ENCODE measurements at regions not wholly inside any gene's neighbourhood (a gene's known extent, or its start where the extent isn't known, plus 50 kb on each side); places are given as distances from the start of the nearest gene placed in this dataset.

DNA sequence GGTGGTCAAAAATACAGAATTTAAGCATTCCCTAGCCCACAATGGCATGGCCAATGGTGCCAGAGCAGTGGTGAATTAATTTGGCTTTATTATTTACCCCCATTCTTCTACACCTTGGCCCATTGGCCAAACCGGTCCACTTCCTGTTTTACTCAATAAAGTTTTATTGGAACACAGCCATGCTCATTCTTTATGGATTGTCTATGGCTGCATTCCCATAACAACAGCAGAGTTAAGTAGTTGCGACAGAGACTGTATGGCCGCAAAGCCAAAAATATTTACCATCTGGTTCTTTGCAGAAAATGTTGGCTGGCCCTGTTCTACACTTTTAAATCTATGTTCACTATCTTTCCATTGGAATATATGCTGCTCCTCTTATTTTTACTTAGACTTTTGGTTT lies 130.3 kb upstream of the CCDC68 start:
- TF ChIP-seq POLR2A (IDR thresholded peaks at IDR 0.05; ENCODE audit: low read depth, low read length) (no peak), TAF1 (IDR thresholded peaks at IDR 0.05; ENCODE audit: borderline replicate concordance, low read depth, low read length) (no peak), POLR2AphosphoS5 (IDR thresholded peaks at IDR 0.05; ENCODE audit: low read depth, low read length) (no peak)
- no peak for FAIRE-seq
- no peak for DNase-seq (ENCODE audit: insufficient read length)

DNA sequence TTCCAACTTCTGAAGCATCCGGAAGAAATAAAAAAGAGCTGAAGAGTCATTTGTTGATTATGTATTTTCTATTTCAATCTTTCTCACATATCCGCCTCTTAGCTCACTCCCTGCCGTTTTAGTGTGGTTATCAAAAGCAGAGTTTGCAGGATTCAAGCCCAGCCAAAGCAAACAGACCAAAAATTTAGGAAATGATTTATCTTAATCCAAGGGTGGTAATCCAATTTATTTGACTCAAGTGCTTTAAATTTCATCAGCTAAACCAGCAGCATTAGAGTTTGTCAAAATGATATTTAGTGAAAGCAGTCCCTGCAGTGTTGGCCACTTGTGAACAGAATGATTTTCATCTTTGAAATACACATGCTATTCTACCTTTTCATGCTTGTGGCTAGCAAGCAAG lies 129.3 kb upstream of the CCDC68 start:
- no peak for DNase-seq (ENCODE audit: insufficient read length)
- no peak for FAIRE-seq
- TF ChIP-seq POLR2A (IDR thresholded peaks at IDR 0.05; ENCODE audit: low read depth, low read length) = no peak
- TF ChIP-seq POLR2AphosphoS5 (IDR thresholded peaks at IDR 0.05; ENCODE audit: low read depth, low read length) = no peak
- TF ChIP-seq TAF1 (IDR thresholded peaks at IDR 0.05; ENCODE audit: borderline replicate concordance, low read depth, low read length) = no peak

DNA sequence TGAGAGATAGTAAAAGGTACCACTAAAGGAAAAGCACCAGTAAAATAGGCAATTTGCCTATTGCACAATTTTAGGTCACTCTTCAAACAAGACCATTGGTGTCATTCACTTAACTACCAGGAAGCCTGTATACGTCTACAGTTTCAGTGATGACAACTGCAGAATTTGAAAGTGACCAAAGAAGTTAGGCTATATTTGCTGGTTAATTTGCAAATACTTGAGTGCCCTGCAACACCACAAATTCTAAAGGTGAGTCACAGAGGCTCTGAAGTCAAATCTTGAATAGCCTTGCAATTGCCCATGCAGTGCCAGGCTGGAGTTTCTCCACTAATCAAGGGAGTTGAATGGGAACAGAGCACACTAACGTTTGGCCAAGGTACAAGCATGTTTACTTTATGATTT lies 128.7 kb upstream of the CCDC68 start:
- peak; percentile 48 for FAIRE-seq
- DNase-seq (ENCODE audit: insufficient read length) = no peak
- no peak for TF ChIP-seq POLR2AphosphoS5 (IDR thresholded peaks at IDR 0.05; ENCODE audit: low read depth, low read length)
- no peak for TF ChIP-seq POLR2A (IDR thresholded peaks at IDR 0.05; ENCODE audit: low read depth, low read length)
- TF ChIP-seq TAF1 (IDR thresholded peaks at IDR 0.05; ENCODE audit: borderline replicate concordance, low read depth, low read length) = no peak

DNA sequence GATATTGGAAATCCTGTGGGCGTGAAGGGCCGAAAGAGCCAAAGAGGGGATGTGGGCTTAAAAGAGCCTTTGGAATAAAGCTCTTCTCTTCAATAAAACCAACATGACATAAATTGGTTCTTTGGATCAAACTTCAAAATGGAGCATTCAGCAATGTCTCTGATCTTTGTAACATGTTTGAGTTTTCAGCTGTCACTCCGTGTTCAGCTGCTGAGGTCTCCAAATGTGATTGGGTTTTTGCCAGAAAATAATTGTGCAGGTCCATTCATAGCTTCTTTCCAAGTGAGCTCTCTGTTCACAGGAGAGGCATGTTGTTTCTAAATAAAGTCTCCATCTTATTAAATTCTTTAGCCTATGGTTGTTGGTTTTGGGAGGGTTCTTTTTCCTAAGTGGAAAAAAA lies 127.6 kb upstream of the CCDC68 start:
- TF ChIP-seq POLR2A (IDR thresholded peaks at IDR 0.05; ENCODE audit: low read depth, low read length) (no peak), POLR2AphosphoS5 (IDR thresholded peaks at IDR 0.05; ENCODE audit: low read depth, low read length) (no peak), TAF1 (IDR thresholded peaks at IDR 0.05; ENCODE audit: borderline replicate concordance, low read depth, low read length) (no peak)
- DNase-seq (ENCODE audit: insufficient read length) (no peak), FAIRE-seq (no peak)

DNA sequence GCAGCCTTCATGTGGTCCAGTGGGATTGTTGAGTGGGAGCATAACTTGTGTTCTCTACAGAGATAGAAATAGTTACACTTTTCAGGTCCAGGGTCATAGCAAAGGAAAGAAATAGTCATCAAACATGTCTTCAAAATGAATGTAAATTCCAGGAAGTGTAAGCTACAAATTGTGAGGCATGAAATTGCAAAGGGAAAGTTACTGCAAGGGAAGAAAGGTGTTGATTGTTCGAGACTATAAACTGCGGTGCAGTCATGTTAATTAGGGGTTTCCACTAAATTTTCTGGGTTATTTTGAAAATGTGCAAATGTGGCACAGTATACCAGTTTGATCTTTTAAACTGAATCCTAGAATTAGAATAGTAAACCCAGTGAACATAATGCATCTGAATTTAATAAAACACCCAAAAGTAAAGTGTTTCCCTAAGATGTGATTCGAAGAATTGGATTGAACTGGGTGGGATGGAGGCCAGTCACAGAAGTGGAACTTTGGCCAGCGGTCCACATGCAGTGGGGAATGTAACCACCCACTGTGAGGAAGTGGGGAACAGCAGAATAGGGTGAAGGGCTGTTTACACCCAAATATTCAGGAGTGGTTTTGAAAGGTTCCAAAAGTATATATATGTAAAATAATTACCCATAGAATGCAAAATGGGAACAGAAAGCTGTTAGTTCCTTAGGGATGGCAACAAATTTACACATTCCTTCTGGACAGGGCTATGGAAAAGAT lies 126.5 kb upstream of the CCDC68 start:
- no peak for TF ChIP-seq POLR2A (IDR thresholded peaks at IDR 0.05; ENCODE audit: low read depth, low read length)
- no peak for TF ChIP-seq POLR2AphosphoS5 (IDR thresholded peaks at IDR 0.05; ENCODE audit: low read depth, low read length)
- TF ChIP-seq TAF1 (IDR thresholded peaks at IDR 0.05; ENCODE audit: borderline replicate concordance, low read depth, low read length) = no peak
- peak; percentile 27 for FAIRE-seq
- DNase-seq (ENCODE audit: insufficient read length) = no peak

DNA sequence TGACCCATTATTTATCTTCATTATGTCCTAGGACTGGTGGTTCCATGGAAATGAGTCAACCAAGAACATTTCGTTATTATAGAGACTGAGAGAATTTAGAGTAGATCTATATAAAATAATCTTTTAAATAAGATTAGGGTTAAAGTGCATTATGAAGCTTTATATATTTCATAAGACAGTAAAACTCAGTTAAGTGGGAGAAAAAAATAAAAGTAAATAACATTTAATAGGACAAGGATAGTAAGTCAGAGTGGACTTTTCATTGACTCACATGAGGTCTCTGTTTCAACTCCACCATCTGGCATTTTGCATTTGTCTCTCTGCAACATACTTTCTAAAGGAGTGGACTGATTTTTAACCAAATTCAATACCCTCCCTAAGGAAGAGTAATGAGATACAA lies 125.3 kb upstream of the CCDC68 start:
- FAIRE-seq (no peak), DNase-seq (ENCODE audit: insufficient read length) (no peak)
- no peak for TF ChIP-seq POLR2AphosphoS5 (IDR thresholded peaks at IDR 0.05; ENCODE audit: low read depth, low read length)
- TF ChIP-seq POLR2A (IDR thresholded peaks at IDR 0.05; ENCODE audit: low read depth, low read length) = no peak
- TF ChIP-seq TAF1 (IDR thresholded peaks at IDR 0.05; ENCODE audit: borderline replicate concordance, low read depth, low read length) = no peak

DNA sequence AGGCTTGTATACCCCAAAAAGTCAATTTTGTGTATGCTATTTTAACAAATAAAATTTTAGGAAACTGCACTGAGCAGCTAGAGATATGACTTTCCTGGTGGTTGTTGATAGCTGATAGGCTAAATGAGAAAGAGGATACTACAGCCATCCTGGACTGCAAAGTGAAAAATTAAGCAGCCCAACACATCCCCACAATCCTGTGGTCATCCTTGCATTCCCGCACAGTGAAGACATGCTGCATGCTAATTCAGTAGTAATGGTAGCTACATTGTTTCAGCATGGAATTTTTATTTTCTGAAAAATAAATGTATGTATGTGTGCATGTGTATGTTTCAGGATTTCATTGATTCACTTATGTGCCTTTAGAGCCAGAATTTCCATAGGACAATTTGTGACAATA lies 124.2 kb upstream of the CCDC68 start:
- no peak for TF ChIP-seq POLR2A (IDR thresholded peaks at IDR 0.05; ENCODE audit: low read depth, low read length)
- no peak for TF ChIP-seq POLR2AphosphoS5 (IDR thresholded peaks at IDR 0.05; ENCODE audit: low read depth, low read length)
- no peak for TF ChIP-seq TAF1 (IDR thresholded peaks at IDR 0.05; ENCODE audit: borderline replicate concordance, low read depth, low read length)
- no peak for FAIRE-seq
- no peak for DNase-seq (ENCODE audit: insufficient read length)

DNA sequence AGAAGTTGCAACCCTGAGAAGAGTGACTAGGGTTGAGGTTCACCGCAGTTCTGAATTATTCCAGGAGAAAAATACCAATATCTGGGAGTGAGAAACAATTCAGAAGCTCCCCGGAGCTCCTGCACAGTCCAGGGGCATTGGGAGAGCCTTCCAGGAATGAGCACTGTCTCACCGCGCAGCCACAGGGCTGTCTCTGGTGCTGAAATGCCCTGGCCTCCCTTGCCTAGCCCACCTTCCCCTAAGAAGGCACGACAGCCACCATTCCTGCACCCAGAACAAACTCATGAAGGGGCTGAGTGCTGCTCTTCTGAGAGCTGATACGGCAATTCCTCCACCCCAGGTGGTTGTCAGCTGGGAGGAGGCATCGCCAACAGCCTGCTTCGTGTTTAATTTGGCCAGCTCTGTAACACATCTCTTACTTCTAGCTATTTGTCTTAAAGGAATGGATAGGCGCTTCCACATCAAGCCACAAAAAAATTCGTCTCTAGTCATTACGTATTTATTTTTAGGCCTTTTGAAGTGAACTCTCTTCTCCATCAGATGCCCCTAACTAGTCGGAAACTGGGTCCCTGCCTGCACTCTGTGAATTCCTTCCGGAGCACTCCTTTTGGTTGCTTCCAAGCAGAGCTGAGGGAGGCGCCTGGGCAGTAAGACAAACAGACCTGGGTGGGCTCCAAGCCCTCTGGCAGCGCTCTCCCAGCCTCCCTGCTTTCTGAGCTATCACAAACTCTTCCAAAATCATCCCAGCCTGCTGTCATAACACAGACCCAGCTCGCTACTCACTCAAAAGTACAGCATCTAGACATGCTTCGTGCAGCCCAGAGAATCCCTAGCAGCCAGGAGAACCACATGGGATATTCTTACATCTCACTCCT lies 120.5 kb upstream of the CCDC68 start:
- TF ChIP-seq TAF1 (IDR thresholded peaks at IDR 0.05; ENCODE audit: borderline replicate concordance, low read depth, low read length) (no peak), POLR2AphosphoS5 (IDR thresholded peaks at IDR 0.05; ENCODE audit: low read depth, low read length) (no peak), POLR2A (IDR thresholded peaks at IDR 0.05; ENCODE audit: low read depth, low read length) (no peak)
- FAIRE-seq (no peak), DNase-seq (ENCODE audit: insufficient read length) (no peak)

DNA sequence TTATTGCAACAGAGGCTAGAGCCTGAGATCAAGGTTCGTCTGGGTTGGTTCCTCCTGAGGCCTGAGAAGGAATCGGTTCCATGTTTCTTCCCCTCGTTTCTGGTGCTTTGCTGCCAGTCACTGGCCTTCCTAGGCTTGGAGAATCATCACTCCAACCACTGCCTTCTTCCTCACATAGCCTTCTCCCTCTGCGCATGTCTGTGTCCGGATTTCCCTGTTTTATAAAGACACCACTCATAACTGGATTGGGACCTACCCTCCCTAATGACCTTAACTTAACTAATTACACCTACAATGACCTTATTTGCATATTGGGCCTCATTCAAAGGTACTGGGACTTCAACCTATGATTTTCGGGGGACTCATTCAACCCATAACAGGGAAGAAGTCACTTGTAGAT lies 119.8 kb upstream of the CCDC68 start:
- TF ChIP-seq POLR2AphosphoS5 (IDR thresholded peaks at IDR 0.05; ENCODE audit: low read depth, low read length) (no peak), TAF1 (IDR thresholded peaks at IDR 0.05; ENCODE audit: borderline replicate concordance, low read depth, low read length) (no peak), POLR2A (IDR thresholded peaks at IDR 0.05; ENCODE audit: low read depth, low read length) (no peak)
- FAIRE-seq = no peak
- DNase-seq (ENCODE audit: insufficient read length) = no peak

DNA sequence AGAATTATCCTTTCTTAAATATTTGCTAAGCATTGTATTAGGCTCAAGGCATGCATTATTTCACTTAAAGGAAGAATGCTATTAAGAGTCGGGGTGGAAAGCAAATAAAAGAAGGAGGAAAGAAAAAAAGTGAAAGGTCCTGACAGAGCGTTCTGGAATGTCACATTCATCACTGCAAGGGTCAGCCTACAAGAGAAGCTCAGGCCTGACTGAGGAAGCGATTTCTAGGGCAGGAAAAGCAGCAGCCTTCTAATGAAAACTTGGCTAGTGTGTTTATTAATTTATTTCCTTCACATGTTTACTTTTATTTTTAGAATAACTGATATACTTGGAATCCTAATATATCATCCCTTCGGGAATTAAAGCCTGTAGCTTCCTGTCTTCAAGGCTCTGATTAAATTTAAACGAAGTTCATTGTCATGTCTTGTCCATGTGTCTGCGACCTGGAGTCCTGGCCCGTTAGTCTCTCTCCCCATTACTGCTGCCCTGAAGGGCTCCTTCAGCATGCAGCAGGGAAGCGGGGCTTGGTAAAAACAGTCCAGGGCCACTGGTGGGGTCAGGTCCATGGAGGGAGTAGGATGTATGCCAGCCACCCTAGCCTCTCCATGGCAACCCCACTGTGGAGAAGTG lies 119.2 kb upstream of the CCDC68 start:
- DNase-seq (ENCODE audit: insufficient read length) = no peak
- no peak for TF ChIP-seq POLR2AphosphoS5 (IDR thresholded peaks at IDR 0.05; ENCODE audit: low read depth, low read length)
- TF ChIP-seq POLR2A (IDR thresholded peaks at IDR 0.05; ENCODE audit: low read depth, low read length) = no peak
- TF ChIP-seq TAF1 (IDR thresholded peaks at IDR 0.05; ENCODE audit: borderline replicate concordance, low read depth, low read length) = no peak
- FAIRE-seq = no peak

DNA sequence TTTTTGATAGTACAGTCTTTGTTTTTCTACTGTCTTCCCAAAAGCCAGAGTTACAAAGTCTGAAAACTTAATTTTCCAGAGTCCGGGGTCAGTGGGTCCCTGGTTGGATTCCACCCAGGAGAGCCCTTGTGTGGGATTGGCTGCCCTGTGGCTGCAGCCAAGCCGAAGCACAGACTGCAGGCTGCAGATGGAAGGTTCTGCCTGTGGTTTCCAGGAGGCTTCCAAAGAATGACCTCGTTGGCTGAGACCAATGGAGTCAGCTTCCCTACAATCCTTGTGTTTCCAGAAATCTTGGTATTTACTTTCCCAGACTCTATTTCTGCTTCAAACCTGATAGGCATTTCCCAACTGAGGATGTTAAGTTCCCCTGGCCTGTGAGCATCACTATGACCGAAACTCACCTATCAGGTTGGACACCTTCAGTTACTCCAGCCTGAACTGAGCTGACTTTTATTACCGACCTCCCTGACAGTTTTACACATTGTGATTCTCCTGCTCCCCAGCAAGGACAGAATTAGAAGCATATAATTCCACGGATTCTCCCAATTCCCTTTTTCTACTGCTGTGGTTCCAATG lies 117.5 kb upstream of the CCDC68 start:
- no peak for DNase-seq (ENCODE audit: insufficient read length)
- TF ChIP-seq POLR2A (IDR thresholded peaks at IDR 0.05; ENCODE audit: low read depth, low read length) = no peak
- no peak for TF ChIP-seq TAF1 (IDR thresholded peaks at IDR 0.05; ENCODE audit: borderline replicate concordance, low read depth, low read length)
- no peak for TF ChIP-seq POLR2AphosphoS5 (IDR thresholded peaks at IDR 0.05; ENCODE audit: low read depth, low read length)
- FAIRE-seq = no peak

All from GM12892 (cell line).